ENCODE measurements at regions not wholly inside any gene's neighbourhood (a gene's known extent, or its start where the extent isn't known, plus 50 kb on each side); places are given as distances from the start of the nearest gene placed in this dataset.

DNA sequence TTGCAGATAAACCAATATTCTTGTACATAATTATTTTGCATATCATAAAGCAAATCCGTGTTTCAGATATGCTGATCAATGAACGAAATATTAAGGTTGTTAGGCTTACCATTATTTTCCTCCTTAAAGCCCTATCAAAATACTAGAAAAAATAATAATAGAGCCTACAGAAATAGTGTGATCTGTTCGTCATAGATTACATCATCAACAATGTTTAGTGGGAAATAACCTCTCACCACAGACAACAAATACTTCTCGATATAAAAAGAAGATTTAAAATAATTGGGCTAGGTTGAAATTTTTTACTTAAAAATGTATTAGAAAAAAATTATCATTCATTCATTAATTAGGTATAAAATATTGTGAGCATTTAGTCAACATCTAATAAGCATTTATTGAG is 71.0 kb upstream of the ADCY2 start:
- ATAC-seq = no peak
- TF ChIP-seq, protein P1, sequence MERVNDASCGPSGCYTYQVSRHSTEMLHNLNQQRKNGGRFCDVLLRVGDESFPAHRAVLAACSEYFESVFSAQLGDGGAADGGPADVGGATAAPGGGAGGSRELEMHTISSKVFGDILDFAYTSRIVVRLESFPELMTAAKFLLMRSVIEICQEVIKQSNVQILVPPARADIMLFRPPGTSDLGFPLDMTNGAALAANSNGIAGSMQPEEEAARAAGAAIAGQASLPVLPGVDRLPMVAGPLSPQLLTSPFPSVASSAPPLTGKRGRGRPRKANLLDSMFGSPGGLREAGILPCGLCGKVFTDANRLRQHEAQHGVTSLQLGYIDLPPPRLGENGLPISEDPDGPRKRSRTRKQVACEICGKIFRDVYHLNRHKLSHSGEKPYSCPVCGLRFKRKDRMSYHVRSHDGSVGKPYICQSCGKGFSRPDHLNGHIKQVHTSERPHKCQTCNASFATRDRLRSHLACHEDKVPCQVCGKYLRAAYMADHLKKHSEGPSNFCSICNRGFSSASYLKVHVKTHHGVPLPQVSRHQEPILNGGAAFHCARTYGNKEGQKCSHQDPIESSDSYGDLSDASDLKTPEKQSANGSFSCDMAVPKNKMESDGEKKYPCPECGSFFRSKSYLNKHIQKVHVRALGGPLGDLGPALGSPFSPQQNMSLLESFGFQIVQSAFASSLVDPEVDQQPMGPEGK (CRISPR knock-in tag; IDR thresholded peaks at IDR 0.05; ENCODE audit: borderline replicate concordance) = no peak
- TF ChIP-seq ISL1 (CRISPR knock-in tag; IDR thresholded peaks at IDR 0.05) = no peak
- no peak for TF ChIP-seq RARB (CRISPR knock-in tag; IDR thresholded peaks at IDR 0.05)
- TF ChIP-seq GLIS3 (CRISPR knock-in tag; IDR thresholded peaks at IDR 0.05) = no peak
- TF ChIP-seq, protein P2, sequence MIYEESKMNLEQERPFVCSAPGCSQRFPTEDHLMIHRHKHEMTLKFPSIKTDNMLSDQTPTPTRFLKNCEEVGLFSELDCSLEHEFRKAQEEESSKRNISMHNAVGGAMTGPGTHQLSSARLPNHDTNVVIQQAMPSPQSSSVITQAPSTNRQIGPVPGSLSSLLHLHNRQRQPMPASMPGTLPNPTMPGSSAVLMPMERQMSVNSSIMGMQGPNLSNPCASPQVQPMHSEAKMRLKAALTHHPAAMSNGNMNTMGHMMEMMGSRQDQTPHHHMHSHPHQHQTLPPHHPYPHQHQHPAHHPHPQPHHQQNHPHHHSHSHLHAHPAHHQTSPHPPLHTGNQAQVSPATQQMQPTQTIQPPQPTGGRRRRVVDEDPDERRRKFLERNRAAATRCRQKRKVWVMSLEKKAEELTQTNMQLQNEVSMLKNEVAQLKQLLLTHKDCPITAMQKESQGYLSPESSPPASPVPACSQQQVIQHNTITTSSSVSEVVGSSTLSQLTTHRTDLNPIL (CRISPR knock-in tag; IDR thresholded peaks at IDR 0.05; ENCODE audit: low read depth) = no peak
- TF ChIP-seq ZFP3 (CRISPR knock-in tag; IDR thresholded peaks at IDR 0.05) = no peak
- TF ChIP-seq, protein P3, sequence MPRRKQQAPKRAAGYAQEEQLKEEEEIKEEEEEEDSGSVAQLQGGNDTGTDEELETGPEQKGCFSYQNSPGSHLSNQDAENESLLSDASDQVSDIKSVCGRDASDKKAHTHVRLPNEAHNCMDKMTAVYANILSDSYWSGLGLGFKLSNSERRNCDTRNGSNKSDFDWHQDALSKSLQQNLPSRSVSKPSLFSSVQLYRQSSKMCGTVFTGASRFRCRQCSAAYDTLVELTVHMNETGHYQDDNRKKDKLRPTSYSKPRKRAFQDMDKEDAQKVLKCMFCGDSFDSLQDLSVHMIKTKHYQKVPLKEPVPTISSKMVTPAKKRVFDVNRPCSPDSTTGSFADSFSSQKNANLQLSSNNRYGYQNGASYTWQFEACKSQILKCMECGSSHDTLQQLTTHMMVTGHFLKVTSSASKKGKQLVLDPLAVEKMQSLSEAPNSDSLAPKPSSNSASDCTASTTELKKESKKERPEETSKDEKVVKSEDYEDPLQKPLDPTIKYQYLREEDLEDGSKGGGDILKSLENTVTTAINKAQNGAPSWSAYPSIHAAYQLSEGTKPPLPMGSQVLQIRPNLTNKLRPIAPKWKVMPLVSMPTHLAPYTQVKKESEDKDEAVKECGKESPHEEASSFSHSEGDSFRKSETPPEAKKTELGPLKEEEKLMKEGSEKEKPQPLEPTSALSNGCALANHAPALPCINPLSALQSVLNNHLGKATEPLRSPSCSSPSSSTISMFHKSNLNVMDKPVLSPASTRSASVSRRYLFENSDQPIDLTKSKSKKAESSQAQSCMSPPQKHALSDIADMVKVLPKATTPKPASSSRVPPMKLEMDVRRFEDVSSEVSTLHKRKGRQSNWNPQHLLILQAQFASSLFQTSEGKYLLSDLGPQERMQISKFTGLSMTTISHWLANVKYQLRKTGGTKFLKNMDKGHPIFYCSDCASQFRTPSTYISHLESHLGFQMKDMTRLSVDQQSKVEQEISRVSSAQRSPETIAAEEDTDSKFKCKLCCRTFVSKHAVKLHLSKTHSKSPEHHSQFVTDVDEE (CRISPR knock-in tag; IDR thresholded peaks at IDR 0.05) = no peak
- no peak for TF ChIP-seq ZNF565 (CRISPR knock-in tag; conservative IDR thresholded peaks at IDR 0.05; ENCODE audit: low read depth)
- TF ChIP-seq, protein P4, sequence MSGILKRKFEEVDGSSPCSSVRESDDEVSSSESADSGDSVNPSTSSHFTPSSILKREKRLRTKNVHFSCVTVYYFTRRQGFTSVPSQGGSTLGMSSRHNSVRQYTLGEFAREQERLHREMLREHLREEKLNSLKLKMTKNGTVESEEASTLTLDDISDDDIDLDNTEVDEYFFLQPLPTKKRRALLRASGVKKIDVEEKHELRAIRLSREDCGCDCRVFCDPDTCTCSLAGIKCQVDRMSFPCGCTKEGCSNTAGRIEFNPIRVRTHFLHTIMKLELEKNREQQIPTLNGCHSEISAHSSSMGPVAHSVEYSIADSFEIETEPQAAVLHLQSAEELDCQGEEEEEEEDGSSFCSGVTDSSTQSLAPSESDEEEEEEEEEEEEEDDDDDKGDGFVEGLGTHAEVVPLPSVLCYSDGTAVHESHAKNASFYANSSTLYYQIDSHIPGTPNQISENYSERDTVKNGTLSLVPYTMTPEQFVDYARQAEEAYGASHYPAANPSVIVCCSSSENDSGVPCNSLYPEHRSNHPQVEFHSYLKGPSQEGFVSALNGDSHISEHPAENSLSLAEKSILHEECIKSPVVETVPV (CRISPR knock-in tag; IDR thresholded peaks at IDR 0.05) = no peak

DNA sequence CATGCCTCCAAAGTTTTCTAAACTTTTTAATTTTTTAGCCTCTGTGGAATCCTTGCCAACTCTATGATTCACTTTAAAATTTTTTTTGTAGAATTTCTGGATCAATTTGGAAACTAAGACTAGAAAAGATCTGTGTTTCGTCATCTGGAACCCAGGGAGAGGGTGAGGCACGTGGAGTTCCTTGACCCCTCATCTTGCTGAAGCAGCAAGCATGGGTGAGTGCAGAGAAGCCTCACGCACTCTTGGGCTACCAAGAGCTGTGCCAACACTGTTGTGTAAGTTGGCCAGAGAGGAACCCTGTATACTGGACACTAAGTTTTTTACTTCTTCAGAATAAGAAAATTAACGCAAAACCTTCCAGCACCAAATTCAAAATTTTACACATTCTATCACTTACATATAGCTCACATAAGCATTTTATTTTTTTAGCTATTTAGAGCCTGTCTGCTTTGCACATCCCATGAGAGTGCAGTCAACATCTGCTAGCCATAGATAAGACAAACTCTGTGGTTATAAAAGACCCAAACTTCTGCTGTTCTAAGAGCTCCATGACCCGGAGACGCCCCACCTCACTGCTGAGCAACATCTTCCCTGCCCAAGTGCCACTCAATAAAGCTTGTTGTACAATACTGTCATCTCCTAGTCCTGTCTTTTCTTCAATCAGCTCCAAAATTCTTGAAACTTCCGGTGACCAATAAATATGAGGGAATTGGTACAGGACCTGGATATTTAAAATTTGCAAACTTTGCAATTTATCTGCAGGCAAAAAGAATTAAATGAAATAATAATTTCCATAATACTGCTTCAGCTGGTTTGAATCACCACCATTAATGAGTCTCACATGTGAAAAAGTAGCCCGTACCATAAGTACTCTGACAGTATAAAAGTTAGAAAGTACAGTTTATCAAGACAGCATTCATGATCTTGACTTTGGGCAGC is 69.7 kb upstream of the ADCY2 start:
- ATAC-seq = no peak
- TF ChIP-seq ZNF70 (CRISPR knock-in tag; IDR thresholded peaks at IDR 0.05) = no peak
- TF ChIP-seq, protein P1 (CRISPR knock-in tag; IDR thresholded peaks at IDR 0.05; ENCODE audit: borderline replicate concordance) = no peak
- TF ChIP-seq ARNTL (CRISPR knock-in tag; IDR thresholded peaks at IDR 0.05; ENCODE audit: borderline replicate concordance, low read depth) = no peak
- no peak for TF ChIP-seq ISL1 (CRISPR knock-in tag; IDR thresholded peaks at IDR 0.05)
- no peak for TF ChIP-seq ZC3H10 (CRISPR knock-in tag; IDR thresholded peaks at IDR 0.05)
- TF ChIP-seq PPARA (CRISPR knock-in tag; IDR thresholded peaks at IDR 0.05; ENCODE audit: borderline replicate concordance) = no peak
- TF ChIP-seq, protein P2 (CRISPR knock-in tag; IDR thresholded peaks at IDR 0.05; ENCODE audit: low read depth) = no peak
- no peak for TF ChIP-seq RARB (CRISPR knock-in tag; IDR thresholded peaks at IDR 0.05)
- TF ChIP-seq, protein P4 (CRISPR knock-in tag; IDR thresholded peaks at IDR 0.05) = no peak
- TF ChIP-seq OSR1 (CRISPR knock-in tag; IDR thresholded peaks at IDR 0.05) = no peak
- TF ChIP-seq ZNF8 (CRISPR knock-in tag; IDR thresholded peaks at IDR 0.05) = no peak
